ENCODE measurements at regions not wholly inside any gene's neighbourhood (a gene's known extent, or its start where the extent isn't known, plus 50 kb on each side); places are given as distances from the start of the nearest gene placed in this dataset.

DNA sequence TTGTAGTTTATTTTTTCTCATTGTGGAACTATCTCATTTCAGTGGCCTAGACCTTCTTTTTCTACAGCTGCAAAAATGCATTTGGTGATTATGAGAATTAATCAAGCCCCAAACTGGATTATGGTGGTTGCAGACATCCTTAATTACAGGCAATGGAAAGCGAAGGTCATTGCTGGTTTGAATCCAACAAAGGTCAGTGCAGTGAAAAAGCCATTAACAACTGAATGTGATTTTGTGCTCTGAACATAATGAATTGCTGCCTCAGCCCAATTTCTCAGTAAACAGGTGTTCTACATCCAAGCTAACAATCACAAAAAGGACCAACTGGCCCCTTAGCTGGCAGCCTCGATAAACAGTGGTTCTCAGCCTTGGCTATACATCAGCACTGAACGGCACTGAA is 260.1 kb upstream of the DPPA4 start:
- TF ChIP-seq, protein P1, sequence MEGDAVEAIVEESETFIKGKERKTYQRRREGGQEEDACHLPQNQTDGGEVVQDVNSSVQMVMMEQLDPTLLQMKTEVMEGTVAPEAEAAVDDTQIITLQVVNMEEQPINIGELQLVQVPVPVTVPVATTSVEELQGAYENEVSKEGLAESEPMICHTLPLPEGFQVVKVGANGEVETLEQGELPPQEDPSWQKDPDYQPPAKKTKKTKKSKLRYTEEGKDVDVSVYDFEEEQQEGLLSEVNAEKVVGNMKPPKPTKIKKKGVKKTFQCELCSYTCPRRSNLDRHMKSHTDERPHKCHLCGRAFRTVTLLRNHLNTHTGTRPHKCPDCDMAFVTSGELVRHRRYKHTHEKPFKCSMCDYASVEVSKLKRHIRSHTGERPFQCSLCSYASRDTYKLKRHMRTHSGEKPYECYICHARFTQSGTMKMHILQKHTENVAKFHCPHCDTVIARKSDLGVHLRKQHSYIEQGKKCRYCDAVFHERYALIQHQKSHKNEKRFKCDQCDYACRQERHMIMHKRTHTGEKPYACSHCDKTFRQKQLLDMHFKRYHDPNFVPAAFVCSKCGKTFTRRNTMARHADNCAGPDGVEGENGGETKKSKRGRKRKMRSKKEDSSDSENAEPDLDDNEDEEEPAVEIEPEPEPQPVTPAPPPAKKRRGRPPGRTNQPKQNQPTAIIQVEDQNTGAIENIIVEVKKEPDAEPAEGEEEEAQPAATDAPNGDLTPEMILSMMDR (IDR thresholded peaks at IDR 0.05; ENCODE audit: insufficient read depth, low read length), result no peak
- TF ChIP-seq, protein P2, sequence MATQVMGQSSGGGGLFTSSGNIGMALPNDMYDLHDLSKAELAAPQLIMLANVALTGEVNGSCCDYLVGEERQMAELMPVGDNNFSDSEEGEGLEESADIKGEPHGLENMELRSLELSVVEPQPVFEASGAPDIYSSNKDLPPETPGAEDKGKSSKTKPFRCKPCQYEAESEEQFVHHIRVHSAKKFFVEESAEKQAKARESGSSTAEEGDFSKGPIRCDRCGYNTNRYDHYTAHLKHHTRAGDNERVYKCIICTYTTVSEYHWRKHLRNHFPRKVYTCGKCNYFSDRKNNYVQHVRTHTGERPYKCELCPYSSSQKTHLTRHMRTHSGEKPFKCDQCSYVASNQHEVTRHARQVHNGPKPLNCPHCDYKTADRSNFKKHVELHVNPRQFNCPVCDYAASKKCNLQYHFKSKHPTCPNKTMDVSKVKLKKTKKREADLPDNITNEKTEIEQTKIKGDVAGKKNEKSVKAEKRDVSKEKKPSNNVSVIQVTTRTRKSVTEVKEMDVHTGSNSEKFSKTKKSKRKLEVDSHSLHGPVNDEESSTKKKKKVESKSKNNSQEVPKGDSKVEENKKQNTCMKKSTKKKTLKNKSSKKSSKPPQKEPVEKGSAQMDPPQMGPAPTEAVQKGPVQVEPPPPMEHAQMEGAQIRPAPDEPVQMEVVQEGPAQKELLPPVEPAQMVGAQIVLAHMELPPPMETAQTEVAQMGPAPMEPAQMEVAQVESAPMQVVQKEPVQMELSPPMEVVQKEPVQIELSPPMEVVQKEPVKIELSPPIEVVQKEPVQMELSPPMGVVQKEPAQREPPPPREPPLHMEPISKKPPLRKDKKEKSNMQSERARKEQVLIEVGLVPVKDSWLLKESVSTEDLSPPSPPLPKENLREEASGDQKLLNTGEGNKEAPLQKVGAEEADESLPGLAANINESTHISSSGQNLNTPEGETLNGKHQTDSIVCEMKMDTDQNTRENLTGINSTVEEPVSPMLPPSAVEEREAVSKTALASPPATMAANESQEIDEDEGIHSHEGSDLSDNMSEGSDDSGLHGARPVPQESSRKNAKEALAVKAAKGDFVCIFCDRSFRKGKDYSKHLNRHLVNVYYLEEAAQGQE (IDR thresholded peaks at IDR 0.05; ENCODE audit: insufficient replicate concordance, low read depth), result no peak
- no peak for TF ChIP-seq SPI1 (IDR thresholded peaks at IDR 0.05; ENCODE audit: borderline replicate concordance, low read depth)
